ENCODE measurements at regions not wholly inside any gene's neighbourhood (a gene's known extent, or its start where the extent isn't known, plus 50 kb on each side); places are given as distances from the start of the nearest gene placed in this dataset.

- ChIA-PET CTCF (ENCODE audit: unreplicated experiment) (no interaction called here), POLR2A (interaction anchor here (1.1 kb wide), 1 partner anchor 12 kb away, joined by 3 read pairs; no protein-coding TSS in a partner anchor)
- Histone ChIP-seq H3K79me2 (ENCODE audit: insufficient read depth, low read depth, low read length) (no peaks in the 10 kb centered on the region), H3K4me2 (ENCODE audit: low read length) (no peak overlapping the region), H3K36me3 (ENCODE audit: insufficient read depth, low read length) (no peaks in the 10 kb centered on the region; the same call in 1 of the 2 replicates), H3K9me2 (ENCODE audit: insufficient read depth, low read length) (no peaks in the 10 kb centered on the region), H3K9me3 (ENCODE audit: low read length) (peaks cover 13% of the 10 kb centered on the region), H2AFZ (ENCODE audit: low read length) (no peak overlapping the region; the same call in 1 of the 2 replicates), H3K4me3 (ENCODE audit: low read depth, low read length, poor library complexity, severe bottlenecking) (no peak overlapping the region), H4K20me1 (ENCODE audit: insufficient read depth, low read length) (no peaks in the 10 kb centered on the region), H3K4me1 (ENCODE audit: insufficient read depth, low read length, poor library complexity, severe bottlenecking) (peaks cover 22% of the 10 kb centered on the region), H3K27ac (ENCODE audit: low read depth, low read length, poor library complexity, severe bottlenecking) (no peak overlapping the region)
- DNase-seq (ENCODE audit: low spot score): no peak
- BruUV-seq (replicated peaks): no TSS peak
- TF ChIP-seq, protein P1, sequence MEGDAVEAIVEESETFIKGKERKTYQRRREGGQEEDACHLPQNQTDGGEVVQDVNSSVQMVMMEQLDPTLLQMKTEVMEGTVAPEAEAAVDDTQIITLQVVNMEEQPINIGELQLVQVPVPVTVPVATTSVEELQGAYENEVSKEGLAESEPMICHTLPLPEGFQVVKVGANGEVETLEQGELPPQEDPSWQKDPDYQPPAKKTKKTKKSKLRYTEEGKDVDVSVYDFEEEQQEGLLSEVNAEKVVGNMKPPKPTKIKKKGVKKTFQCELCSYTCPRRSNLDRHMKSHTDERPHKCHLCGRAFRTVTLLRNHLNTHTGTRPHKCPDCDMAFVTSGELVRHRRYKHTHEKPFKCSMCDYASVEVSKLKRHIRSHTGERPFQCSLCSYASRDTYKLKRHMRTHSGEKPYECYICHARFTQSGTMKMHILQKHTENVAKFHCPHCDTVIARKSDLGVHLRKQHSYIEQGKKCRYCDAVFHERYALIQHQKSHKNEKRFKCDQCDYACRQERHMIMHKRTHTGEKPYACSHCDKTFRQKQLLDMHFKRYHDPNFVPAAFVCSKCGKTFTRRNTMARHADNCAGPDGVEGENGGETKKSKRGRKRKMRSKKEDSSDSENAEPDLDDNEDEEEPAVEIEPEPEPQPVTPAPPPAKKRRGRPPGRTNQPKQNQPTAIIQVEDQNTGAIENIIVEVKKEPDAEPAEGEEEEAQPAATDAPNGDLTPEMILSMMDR (conservative IDR thresholded peaks at IDR 0.05; ENCODE audit: low read length): no peak
- TF ChIP-seq EZH2phosphoT487 (IDR thresholded peaks at IDR 0.05; ENCODE audit: borderline replicate concordance, low read depth, low read length): no peak
- intact Hi-C loops (cut with micrococcal nuclease; ENCODE audit: unreplicated experiment): no loop called here
These were observed 286.5 kb downstream of the FOXO1 start for GRCh38 chr13:40379794-40380578.

GRCh38 chr13:40381935-40382764, 284.3 kb downstream of the FOXO1 start:
- Histone ChIP-seq H2AFZ (ENCODE audit: low read length) (no peak overlapping the region), H3K4me2 (ENCODE audit: low read length) (no peak overlapping the region), H3K27ac (ENCODE audit: low read depth, low read length, poor library complexity, severe bottlenecking) (no peak overlapping the region), H3K79me2 (ENCODE audit: insufficient read depth, low read depth, low read length) (no peaks in the 10 kb centered on the region), H3K9me2 (ENCODE audit: insufficient read depth, low read length) (no peaks in the 10 kb centered on the region), H3K9me3 (ENCODE audit: low read length) (peaks cover 13% of the 10 kb centered on the region), H4K20me1 (ENCODE audit: insufficient read depth, low read length) (no peaks in the 10 kb centered on the region), H3K4me1 (ENCODE audit: insufficient read depth, low read length, poor library complexity, severe bottlenecking) (peaks cover 13% of the 10 kb centered on the region), H3K36me3 (ENCODE audit: insufficient read depth, low read length) (no peaks in the 10 kb centered on the region; the same call in 1 of the 2 replicates), H3K4me3 (ENCODE audit: low read depth, low read length, poor library complexity, severe bottlenecking) (no peak overlapping the region)
- CTCF ChIA-PET (ENCODE audit: unreplicated experiment): no interaction called here
- no TSS peak for BruUV-seq (replicated peaks)
- no peak for DNase-seq (ENCODE audit: low spot score)
- intact Hi-C loops (cut with micrococcal nuclease; ENCODE audit: unreplicated experiment): no loop called here
- POLR2A ChIA-PET: interaction anchor here (1.3 to 1.4 kb wide), 2 partner anchors 14 to 94 kb away, joined by 3 to 5 read pairs; no protein-coding TSS in a partner anchor
- TF ChIP-seq, protein P1 (conservative IDR thresholded peaks at IDR 0.05; ENCODE audit: low read length): no peak
- no peak for TF ChIP-seq EZH2phosphoT487 (IDR thresholded peaks at IDR 0.05; ENCODE audit: borderline replicate concordance, low read depth, low read length)
